Activated CD8-positive, alpha-beta memory T cell treated with anti-CD3 and anti-CD28 coated beads, Interleukin-2, amount 10 ng/mL, durations not matched to agents 7 days and 5 days (primary cell): ENCODE measurements at regions not wholly inside any gene's neighbourhood (a gene's known extent, or its start where the extent isn't known, plus 50 kb on each side); places are given as distances from the start of the nearest gene placed in this dataset.
"Not testable (repeated sequence)": the region's sequence is repeated elsewhere in the genome, so short reads cannot be mapped to it uniquely, and the experiment has no call there.

ENCODE experiments used
- ATAC-seq: fragments of 150-1000 bp; cut with Tn5 transposase; one replicate; pipeline ENCODE4 v1.10.0; 2021; ENCODE audit warnings: moderate library complexity
- CTCF ChIA-PET: fragments of 350-600 bp; sonication (Branson Sonifier 250); formaldehyde crosslinking; loops from one replicate; lab custom pipeline; 2021; ENCODE audit warnings: antibody characterized with exemption; lab: Charles Lee
- DNase-seq: peaks from one replicate; pipeline ENCODE4 v3.0.0-alpha.2; 2020
- H3K27ac Mint-ChIP-seq: one replicate; pipeline ENCODE4 v1.8.0; 2021; ENCODE audit warnings: mild to moderate bottlenecking, mixed read lengths
- H3K27me3 Mint-ChIP-seq: one replicate; pipeline ENCODE4 v1.8.0; 2021; ENCODE audit warnings: mixed read lengths
- H3K36me3 Mint-ChIP-seq: one replicate; pipeline ENCODE4 v1.8.0; 2021; ENCODE audit warnings: mild to moderate bottlenecking, mixed read lengths
- H3K4me1 Mint-ChIP-seq: one replicate; pipeline ENCODE4 v1.8.0; 2021; ENCODE audit warnings: mixed read lengths
- H3K4me3 Mint-ChIP-seq: one replicate; pipeline ENCODE4 v1.8.0; 2021; ENCODE audit warnings: mild to moderate bottlenecking, moderate library complexity, mixed read lengths
- H3K9me3 Mint-ChIP-seq: one replicate; pipeline ENCODE4 v1.8.0; 2022; ENCODE audit warnings: low read depth, mixed read lengths

GRCh38 chr3:125645616-125646015, 50.3 kb upstream of the OSBPL11 start:
- Mint-ChIP-seq H3K9me3 (no peaks in the 10 kb centered on the region), H3K4me1 (no peaks in the 10 kb centered on the region), H3K27me3 (no peaks in the 10 kb centered on the region), H3K36me3 (no peaks in the 10 kb centered on the region), H3K27ac (no peak overlapping the region), H3K4me3 (no peak overlapping the region)
- DNase-seq, result no peak
- ATAC-seq, result no peak
- CTCF ChIA-PET, result interaction anchor here (0.6 kb wide), 1 partner anchor 429 kb away, joined by 3 read pairs; no protein-coding TSS in a partner anchor

- Mint-ChIP-seq H3K27ac (no peak overlapping the region), H3K9me3 (no peaks in the 10 kb centered on the region), H3K4me1 (no peaks in the 10 kb centered on the region), H3K36me3 (no peaks in the 10 kb centered on the region), H3K27me3 (no peaks in the 10 kb centered on the region), H3K4me3 (no peak overlapping the region)
- CTCF ChIA-PET, result no interaction called here
- DNase-seq (no peak), ATAC-seq (no peak)
These were observed 51.3 kb upstream of the OSBPL11 start for GRCh38 chr3:125646581-125646980.

- Mint-ChIP-seq H3K4me1 (no peaks in the 10 kb centered on the region), H3K27me3 (no peaks in the 10 kb centered on the region), H3K27ac (no peak overlapping the region), H3K36me3 (no peaks in the 10 kb centered on the region), H3K4me3 (no peak overlapping the region), H3K9me3 (no peaks in the 10 kb centered on the region)
- DNase-seq (no peak), ATAC-seq (no peak)
- CTCF ChIA-PET, result interaction anchor here (1.1 kb wide), 1 partner anchor 10 kb away, joined by 4 read pairs; no protein-coding TSS in a partner anchor
These were observed 52.2 kb upstream of the OSBPL11 start for GRCh38 chr3:125647318-125648014.

- no peak overlapping the region for H3K4me3 Mint-ChIP-seq
- H3K27me3 Mint-ChIP-seq, result no peaks in the 10 kb centered on the region
- no peaks in the 10 kb centered on the region for H3K4me1 Mint-ChIP-seq
- H3K9me3 Mint-ChIP-seq, result no peaks in the 10 kb centered on the region
- no peaks in the 10 kb centered on the region for H3K36me3 Mint-ChIP-seq
- ATAC-seq (no peak), DNase-seq (no peak)
- H3K27ac Mint-ChIP-seq, result no peak overlapping the region
- CTCF ChIA-PET, result interaction anchor here (0.6 to 0.8 kb wide), 3 partner anchors 29 to 372 kb away, joined by 3 to 4 read pairs (median 3); no protein-coding TSS in a partner anchor
These were observed 55.9 kb upstream of the OSBPL11 start for GRCh38 chr3:125651244-125651643.

GRCh38 chr3:125652349-125652748, 57.1 kb upstream of the OSBPL11 start:
- CTCF ChIA-PET, result no interaction called here
- H3K27me3 Mint-ChIP-seq, result no peaks in the 10 kb centered on the region

GRCh38 chr3:125654526-125654925, 59.2 kb upstream of the OSBPL11 start:
- DNase-seq, result no peak
- CTCF ChIA-PET, result no interaction called here
- H3K27me3 Mint-ChIP-seq, result no peaks in the 10 kb centered on the region
- no peaks in the 10 kb centered on the region for H3K9me3 Mint-ChIP-seq
- no peaks in the 10 kb centered on the region for H3K36me3 Mint-ChIP-seq
- no peak overlapping the region for H3K4me3 Mint-ChIP-seq
- no peaks in the 10 kb centered on the region for H3K4me1 Mint-ChIP-seq
- no peak for ATAC-seq
- no peak overlapping the region for H3K27ac Mint-ChIP-seq

More at GRCh38 chr3:125652349-125652748, 57.1 kb upstream of the OSBPL11 start:
- H3K4me3 Mint-ChIP-seq, result no peak overlapping the region
- no peaks in the 10 kb centered on the region for H3K4me1 Mint-ChIP-seq
- no peaks in the 10 kb centered on the region for H3K9me3 Mint-ChIP-seq
- no peak overlapping the region for H3K27ac Mint-ChIP-seq
- H3K36me3 Mint-ChIP-seq, result no peaks in the 10 kb centered on the region
- DNase-seq (no peak), ATAC-seq (no peak)

- ATAC-seq (no peak), DNase-seq (no peak)
- Mint-ChIP-seq H3K4me1 (no peaks in the 10 kb centered on the region), H3K27me3 (no peaks in the 10 kb centered on the region), H3K9me3 (no peaks in the 10 kb centered on the region), H3K27ac (no peak overlapping the region), H3K36me3 (no peaks in the 10 kb centered on the region), H3K4me3 (no peak overlapping the region)
- CTCF ChIA-PET, result interaction anchor here (1.4 kb wide), 1 partner anchor 20 kb away, joined by 3 read pairs; no protein-coding TSS in a partner anchor
These were observed 67.4 kb upstream of the OSBPL11 start for GRCh38 chr3:125662675-125663074.

GRCh38 chr3:125670352-125670751, 75.1 kb upstream of the OSBPL11 start:
- Mint-ChIP-seq H3K4me3 (no peak overlapping the region), H3K27me3 (peaks cover 4% of the 10 kb centered on the region), H3K9me3 (no peaks in the 10 kb centered on the region)

GRCh38 chr3:125670945-125671344, 75.6 kb upstream of the OSBPL11 start:
- no peaks in the 10 kb centered on the region for H3K36me3 Mint-ChIP-seq
- ATAC-seq (no peak), DNase-seq (no peak)

More at GRCh38 chr3:125670352-125670751, 75.1 kb upstream of the OSBPL11 start:
- H3K27ac Mint-ChIP-seq, result no peak overlapping the region
- CTCF ChIA-PET, result no interaction called here
- no peaks in the 10 kb centered on the region for H3K4me1 Mint-ChIP-seq
- no peak for DNase-seq
- H3K36me3 Mint-ChIP-seq, result no peaks in the 10 kb centered on the region
- no peak for ATAC-seq

GRCh38 chr3:125671461-125672243, 76.4 kb upstream of the OSBPL11 start:
- DNase-seq (no peak), ATAC-seq (no peak)
- no peaks in the 10 kb centered on the region for H3K4me1 Mint-ChIP-seq
- H3K27ac Mint-ChIP-seq, result no peak overlapping the region
- CTCF ChIA-PET, result no interaction called here
- H3K27me3 Mint-ChIP-seq, result peaks cover 4% of the 10 kb centered on the region
- H3K36me3 Mint-ChIP-seq, result no peaks in the 10 kb centered on the region
- no peaks in the 10 kb centered on the region for H3K9me3 Mint-ChIP-seq
- H3K4me3 Mint-ChIP-seq, result no peak overlapping the region

More at GRCh38 chr3:125670945-125671344, 75.6 kb upstream of the OSBPL11 start:
- peaks cover 4% of the 10 kb centered on the region for H3K27me3 Mint-ChIP-seq
- H3K9me3 Mint-ChIP-seq, result no peaks in the 10 kb centered on the region
- no peak overlapping the region for H3K27ac Mint-ChIP-seq
- CTCF ChIA-PET, result no interaction called here
- no peaks in the 10 kb centered on the region for H3K4me1 Mint-ChIP-seq
- no peak overlapping the region for H3K4me3 Mint-ChIP-seq

- peaks cover 4% of the 10 kb centered on the region for H3K27me3 Mint-ChIP-seq
- no peaks in the 10 kb centered on the region for H3K4me1 Mint-ChIP-seq
- no peak overlapping the region for H3K4me3 Mint-ChIP-seq
- no peaks in the 10 kb centered on the region for H3K9me3 Mint-ChIP-seq
- DNase-seq (no peak), ATAC-seq (no peak)
- H3K36me3 Mint-ChIP-seq, result no peaks in the 10 kb centered on the region
- H3K27ac Mint-ChIP-seq, result no peak overlapping the region
- CTCF ChIA-PET, result no interaction called here
These were observed 80.5 kb upstream of the OSBPL11 start for GRCh38 chr3:125675791-125676190.

- CTCF ChIA-PET, result no interaction called here
- DNase-seq (no peak), ATAC-seq (no peak)
- no peaks in the 10 kb centered on the region for H3K36me3 Mint-ChIP-seq
- H3K4me1 Mint-ChIP-seq, result no peaks in the 10 kb centered on the region
- no peaks in the 10 kb centered on the region for H3K27me3 Mint-ChIP-seq
- no peak overlapping the region for H3K27ac Mint-ChIP-seq
- H3K4me3 Mint-ChIP-seq, result no peak overlapping the region
- H3K9me3 Mint-ChIP-seq, result no peaks in the 10 kb centered on the region
These were observed 84.0 kb upstream of the OSBPL11 start for GRCh38 chr3:125679258-125679657.

- CTCF ChIA-PET, result no interaction called here
- Mint-ChIP-seq H3K4me3 (no peak overlapping the region), H3K27ac (no peak overlapping the region), H3K4me1 (no peaks in the 10 kb centered on the region), H3K9me3 (no peaks in the 10 kb centered on the region), H3K36me3 (no peaks in the 10 kb centered on the region), H3K27me3 (no peaks in the 10 kb centered on the region)
- DNase-seq (no peak), ATAC-seq (no peak)
These were observed 85.8 kb upstream of the OSBPL11 start for GRCh38 chr3:125681146-125681545.

GRCh38 chr3:125681906-125682305, 86.6 kb upstream of the OSBPL11 start:
- CTCF ChIA-PET, H3K4me1 Mint-ChIP-seq, H3K36me3 Mint-ChIP-seq, H3K9me3 Mint-ChIP-seq, DNase-seq, H3K4me3 Mint-ChIP-seq, H3K27me3 Mint-ChIP-seq, H3K27ac Mint-ChIP-seq, ATAC-seq: not testable (repeated sequence)
